HG02943 (cell line): ENCODE measurements at regions not wholly inside any gene's neighbourhood (a gene's known extent, or its start where the extent isn't known, plus 50 kb on each side); places are given as distances from the start of the nearest gene placed in this dataset.
"Not testable (repeated sequence)": the region's sequence is repeated elsewhere in the genome, so short reads cannot be mapped to it uniquely, and the experiment has no call there.

Experiments used
- ATAC-seq: cut with Tn5 transposase; IDR thresholded peaks from one replicate; pipeline ENCODE4 v1.9.1; 2021; ENCODE audit warnings: mild to moderate bottlenecking, low read depth, moderate library complexity; ENCODE audit not compliant: unreplicated experiment

DNA sequence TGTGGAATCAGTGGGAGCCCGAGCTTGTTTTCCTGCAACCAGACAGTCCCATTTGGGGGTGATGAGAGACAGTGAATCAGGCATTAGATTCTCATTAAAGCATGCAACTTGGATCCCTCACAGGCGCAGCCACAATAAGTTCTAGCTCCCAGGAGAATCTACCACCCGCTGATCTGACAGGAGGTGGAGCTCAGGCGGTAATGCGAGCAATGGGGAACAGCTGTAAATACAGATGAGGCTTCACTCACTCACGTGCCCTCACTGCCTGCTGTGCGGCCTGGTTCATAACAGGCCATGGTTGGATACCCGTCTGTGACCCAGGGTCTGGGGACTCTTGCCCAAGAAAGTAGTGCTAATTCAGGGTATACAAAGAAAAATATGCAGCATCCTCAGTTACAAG, 144.8 kb upstream of the RGPD4 start:
- ATAC-seq, result no peak

DNA sequence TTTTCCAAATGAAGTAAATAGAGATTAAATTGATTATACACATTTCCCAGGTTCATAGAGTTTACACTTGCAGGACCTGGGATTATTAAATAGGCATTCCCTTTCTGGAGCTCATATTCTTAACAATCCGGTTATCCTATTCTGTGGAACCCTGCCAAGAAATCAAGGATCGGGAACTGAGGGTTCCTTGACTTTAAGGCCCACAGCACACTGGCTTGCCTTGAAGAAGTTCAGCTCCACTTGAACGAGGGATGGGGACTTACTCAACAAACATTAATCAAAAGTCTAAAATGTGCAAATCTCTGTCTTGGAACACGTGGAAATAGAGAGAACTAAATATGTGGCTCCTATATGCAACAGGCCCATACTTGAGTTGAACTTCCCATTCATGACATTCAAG, 142.3 kb upstream of the RGPD4 start:
- no peak for ATAC-seq

DNA sequence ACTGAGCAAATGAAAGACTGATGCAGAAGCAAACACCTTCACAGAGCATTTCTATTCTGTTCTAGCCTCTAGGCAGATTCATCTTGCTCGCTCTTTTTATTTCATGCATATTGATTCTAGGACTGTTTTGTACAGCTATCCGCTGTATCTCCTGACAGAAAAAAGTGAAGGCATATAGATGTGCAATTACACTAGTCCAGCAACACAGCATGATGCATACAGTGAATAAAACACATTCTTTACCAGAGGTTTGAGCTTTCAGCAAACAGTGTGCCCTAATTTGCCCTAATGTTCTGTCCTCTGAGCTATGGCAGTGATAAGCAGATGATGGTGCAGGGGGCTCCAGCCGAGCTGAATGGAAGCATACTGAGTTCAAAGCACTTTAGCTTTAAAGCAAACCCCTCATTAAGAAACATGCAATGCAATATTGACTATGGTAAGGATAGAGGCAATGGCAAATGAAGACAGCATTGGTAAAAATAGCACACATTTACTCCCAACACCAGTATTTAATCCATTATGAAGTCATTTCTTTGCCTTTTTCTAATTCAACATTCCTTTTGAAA, 141.2 kb upstream of the RGPD4 start:
- no peak for ATAC-seq

GRCh38 chr2:107687073-107687472, 139.6 kb upstream of the RGPD4 start:
- ATAC-seq, result no peak

- ATAC-seq, result no peak
These were observed 138.6 kb upstream of the RGPD4 start for GRCh38 chr2:107688135-107688534.

DNA sequence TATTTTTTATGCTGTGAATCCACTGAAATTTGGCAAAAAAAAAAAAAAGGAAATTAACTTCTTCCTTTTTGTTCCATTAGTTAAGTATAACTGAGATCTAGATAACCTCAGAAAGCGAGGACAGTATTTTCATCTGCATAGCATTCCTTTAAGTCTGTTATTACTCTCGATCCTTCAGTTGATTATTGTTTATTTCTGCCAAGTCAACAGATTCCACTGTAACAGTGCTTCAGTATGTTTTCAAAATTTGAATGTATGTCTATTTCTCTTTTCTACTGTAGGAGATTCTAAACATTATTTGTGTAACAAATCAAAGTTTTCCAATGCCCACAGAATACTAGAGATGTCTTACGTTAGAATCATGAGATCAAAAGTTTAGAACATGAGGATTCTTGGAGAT, 133.1 kb upstream of the RGPD4 start:
- no peak for ATAC-seq

GRCh38 chr2:107694667-107695066, 132.0 kb upstream of the RGPD4 start:
- ATAC-seq, result no peak

DNA sequence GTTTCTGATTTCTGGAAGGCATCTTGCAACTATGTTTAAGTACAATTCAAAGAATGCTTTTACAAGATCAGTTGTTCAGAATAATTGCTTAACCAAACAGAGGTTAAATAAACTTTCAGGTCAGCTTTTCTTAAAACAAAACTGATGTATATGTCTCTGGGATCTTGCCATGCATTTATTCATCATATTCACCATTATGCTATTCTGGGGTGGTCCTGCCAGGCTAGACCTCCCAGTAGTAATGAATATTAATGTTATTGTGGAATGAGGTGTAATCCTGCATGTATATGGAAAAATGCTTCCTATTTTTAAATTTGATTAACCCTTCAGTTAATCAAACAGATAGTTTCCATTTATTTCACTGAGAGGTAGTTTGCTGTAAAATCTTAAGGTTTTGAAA, 129.3 kb upstream of the RGPD4 start:
- ATAC-seq, result no peak

DNA sequence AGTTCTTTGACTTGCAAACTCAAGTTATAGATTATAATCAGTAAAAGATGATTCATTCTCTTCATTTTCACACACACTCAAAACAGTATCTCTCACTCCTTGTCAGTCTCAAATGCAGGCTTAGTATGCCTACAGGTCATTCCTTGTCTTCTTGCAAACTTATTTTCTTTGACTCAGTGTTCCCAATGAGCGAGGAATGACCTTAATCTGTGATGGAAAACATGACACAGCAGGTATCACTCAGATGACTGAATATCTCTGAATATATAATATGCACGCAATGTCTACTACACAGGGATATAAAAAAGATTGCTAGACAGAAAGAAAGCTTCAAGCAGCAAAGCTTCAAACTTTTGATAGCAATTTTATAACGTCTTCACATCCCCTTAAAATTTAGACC, 127.8 kb upstream of the RGPD4 start:
- ATAC-seq, result no peak

GRCh38 chr2:107700073-107700472, 126.6 kb upstream of the RGPD4 start:
- ATAC-seq, result no peak

- ATAC-seq, result no peak
These were observed 114.8 kb upstream of the RGPD4 start for GRCh38 chr2:107711941-107712340.

DNA sequence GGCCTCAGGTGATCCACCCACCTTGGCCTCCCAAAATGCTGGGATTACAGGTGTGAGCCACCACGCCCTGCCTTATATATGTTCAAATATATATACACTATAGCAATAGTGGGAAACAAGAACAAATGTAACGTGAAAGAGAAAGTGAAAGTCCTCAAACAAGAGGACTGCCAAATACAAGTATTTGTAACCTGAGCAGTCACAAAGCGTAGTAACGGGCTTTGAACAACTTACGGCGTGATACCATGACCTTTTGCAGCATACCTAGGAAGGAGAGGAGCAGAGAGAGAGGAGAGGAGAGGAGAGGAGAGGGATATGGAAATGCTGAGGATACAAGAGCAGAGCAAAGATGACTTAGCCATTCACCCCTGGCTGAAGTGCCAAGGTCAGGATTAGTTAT, 113.8 kb upstream of the RGPD4 start:
- peak; percentile 59 for ATAC-seq

GRCh38 chr2:107717661-107718060, 109.0 kb upstream of the RGPD4 start:
- no peak for ATAC-seq

- ATAC-seq, result no peak
These were observed 107.6 kb upstream of the RGPD4 start for GRCh38 chr2:107719141-107719540.

DNA sequence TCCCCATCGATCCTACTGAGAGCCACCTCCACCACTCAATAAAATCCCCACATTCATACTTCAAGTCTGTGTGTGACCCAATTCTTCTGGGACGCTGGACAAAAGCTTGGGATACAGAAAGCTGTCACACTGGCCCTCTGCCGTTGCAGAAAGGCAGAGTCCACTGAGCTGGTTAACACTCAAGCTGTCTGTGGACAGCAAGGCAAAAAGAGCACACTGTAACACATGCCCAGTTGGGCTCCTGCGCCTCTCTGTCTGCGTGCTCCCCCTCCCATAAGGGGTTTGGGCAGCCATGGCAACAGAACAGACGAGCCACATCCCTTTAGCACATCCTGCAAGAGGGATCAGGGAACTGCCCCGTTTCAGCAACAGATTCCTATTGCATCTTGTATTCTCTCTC, 106.9 kb upstream of the RGPD4 start:
- ATAC-seq, result no peak

- no peak for ATAC-seq
These were observed 105.5 kb upstream of the RGPD4 start for GRCh38 chr2:107721178-107721577.

DNA sequence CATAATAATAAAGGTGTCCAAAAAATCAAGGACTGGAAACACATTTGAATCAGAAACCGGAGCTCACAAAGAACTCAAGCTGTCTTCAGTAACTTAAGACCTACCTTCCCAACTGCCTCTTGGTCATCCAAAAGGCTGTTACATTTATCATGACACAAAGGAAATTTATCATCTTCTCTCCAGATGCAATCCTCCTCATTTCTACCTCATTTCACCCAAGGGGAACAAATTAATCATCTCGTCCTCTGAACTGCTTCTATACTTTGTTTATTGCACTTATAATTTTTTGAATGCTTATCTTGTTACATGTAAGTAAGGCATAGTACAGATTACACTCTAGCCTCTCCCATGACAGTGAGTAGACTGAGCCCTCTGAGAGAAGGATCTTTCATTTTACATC, 105.1 kb upstream of the RGPD4 start:
- ATAC-seq, result no peak

DNA sequence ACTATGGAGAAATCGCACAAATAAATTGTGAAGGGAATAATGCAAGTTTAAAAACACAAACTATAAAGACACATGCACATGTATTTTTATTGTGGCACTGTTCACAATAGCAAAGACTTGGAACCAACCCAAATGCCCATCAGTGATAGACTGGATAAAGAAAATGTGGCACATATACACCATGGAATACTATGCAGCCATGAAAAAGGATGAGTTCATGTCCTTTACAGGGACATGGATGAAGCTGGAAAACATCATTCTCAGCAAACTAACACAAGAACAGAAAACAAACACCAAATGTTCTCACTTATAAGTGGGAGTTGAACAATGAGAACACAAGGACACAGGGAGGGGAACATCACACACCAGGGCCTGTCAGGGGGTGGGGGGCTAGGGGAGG, 100.9 kb upstream of the RGPD4 start:
- ATAC-seq, result not testable (repeated sequence)

- ATAC-seq, result no peak
These were observed 99.4 kb upstream of the RGPD4 start for GRCh38 chr2:107727318-107727717.

DNA sequence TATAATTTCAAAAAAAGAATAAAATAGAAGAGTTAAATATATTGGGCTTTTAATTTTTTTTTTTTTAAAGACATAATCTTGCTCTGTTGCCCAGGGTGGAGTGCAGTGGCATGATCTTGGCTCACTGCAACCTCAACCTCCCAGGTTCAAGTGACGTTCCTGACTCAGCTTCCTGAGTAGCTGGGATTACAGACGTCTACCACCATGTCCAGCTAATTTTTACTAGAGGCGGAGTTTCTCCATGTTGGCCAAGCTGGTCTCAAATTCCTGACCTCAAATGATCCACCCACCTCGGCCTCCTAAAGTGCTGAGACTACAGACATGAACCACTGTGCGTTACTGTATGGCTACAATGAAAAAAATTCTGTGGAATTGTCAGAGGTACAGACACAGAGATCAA, 98.1 kb upstream of the RGPD4 start:
- ATAC-seq, result no peak

DNA sequence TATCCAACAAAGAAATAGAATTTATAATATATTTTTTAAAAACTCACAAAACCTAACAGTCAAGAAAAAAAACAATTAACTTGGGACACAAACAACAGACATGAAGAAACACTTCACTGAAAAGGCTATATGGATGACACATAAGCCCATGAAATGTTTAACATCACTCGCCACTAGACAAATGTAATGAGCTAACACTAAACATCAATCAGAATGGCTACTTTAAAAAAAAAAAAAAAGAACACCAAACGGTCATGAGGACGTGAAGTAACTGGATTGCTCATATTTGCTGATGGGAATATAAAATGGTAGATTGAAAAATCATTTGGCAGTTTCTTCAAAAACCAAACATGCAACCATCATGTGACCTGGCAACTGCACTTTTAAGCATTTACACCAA, 97.3 kb upstream of the RGPD4 start:
- ATAC-seq, result no peak

DNA sequence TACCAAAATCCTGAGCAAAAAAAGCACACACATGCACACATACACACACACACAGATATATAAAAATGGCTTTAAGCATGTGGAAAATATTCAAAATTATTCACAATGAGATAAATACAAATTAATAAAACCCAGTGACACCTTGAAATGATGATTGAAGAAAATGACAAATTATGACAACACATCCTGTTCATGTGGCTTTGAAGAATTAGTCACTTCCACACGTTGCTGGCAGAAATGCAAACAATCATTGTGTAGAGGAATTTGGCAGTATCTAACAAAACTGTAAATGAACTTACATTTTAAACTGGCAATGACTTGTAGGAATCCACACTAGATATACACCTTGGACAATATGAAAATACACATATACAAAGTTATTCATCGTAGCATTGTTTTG, 95.8 kb upstream of the RGPD4 start:
- no peak for ATAC-seq

DNA sequence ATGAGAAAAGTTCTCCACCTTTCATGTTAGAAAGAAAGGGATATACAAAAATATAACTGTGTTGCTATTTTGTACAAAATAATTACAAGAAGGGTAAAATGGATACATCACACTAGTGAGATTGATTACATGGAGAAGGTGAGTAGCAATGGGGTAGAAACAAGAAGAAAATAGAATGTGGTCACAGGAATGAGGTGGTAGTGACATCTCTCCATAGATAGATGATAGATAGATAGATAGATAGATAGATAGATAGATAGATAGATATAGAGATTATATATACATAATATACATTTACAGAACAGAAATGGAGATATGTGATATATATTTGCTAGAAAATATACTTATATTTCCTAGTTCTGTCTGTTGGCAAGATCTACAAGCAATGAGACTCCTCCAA, 95.3 kb upstream of the RGPD4 start:
- no peak for ATAC-seq
